H1 (cell line): ENCODE measurements at regions not wholly inside any gene's neighbourhood (a gene's known extent, or its start where the extent isn't known, plus 50 kb on each side); places are given as distances from the start of the nearest gene placed in this dataset.

Source experiments
- CTCF ChIA-PET: fragments of 300-600 bp; sonication (Branson Sonifier 250); formaldehyde crosslinking; loops from one replicate; lab custom pipeline; 2021; ENCODE audit not compliant: partially characterized antibody; lab: Charles Lee
- POLR2A ChIA-PET: fragments of 300-600 bp; sonication (Branson Sonifier 250); formaldehyde crosslinking; loops from one replicate; lab custom pipeline; 2021; ENCODE audit warnings: inconsistent platforms; ENCODE audit not compliant: partially characterized antibody; lab: Charles Lee
- DNase-seq, 2 experiments: peaks; one replicate each; pipeline versions ENCODE4 v3.0.0 to v3.0.0-alpha.2; 2010 to 2022; ENCODE audit warnings: low spot score in 2 of 2, low read depth in 1 of 2, mixed read lengths in 1 of 2
- FAIRE-seq: peaks from 2 replicates; lab custom pipeline; 2011; peaks lifted over from hg19 to GRCh38; lab: Jason Lieb, UNC
- H2AFZ ChIP-seq: 2 replicates; pipeline ENCODE4 v1.8.1; 2012; ENCODE audit warnings: low read length, inconsistent platforms
- H2AK5ac ChIP-seq: 2 replicates; pipeline ENCODE4 v1.6.1; 2013; ENCODE audit warnings: low read depth, low read length
- H2BK120ac ChIP-seq: replicated peaks from 2 replicates; pipeline ENCODE3; 2013; ENCODE audit warnings: low read depth, low read length, inconsistent platforms
- H2BK12ac ChIP-seq: 2 replicates; pipeline ENCODE4 v1.6.1; 2013; ENCODE audit warnings: low read depth, low read length
- H2BK15ac ChIP-seq: 2 replicates; pipeline ENCODE4 v1.6.1; 2013; ENCODE audit warnings: low read length
- H2BK20ac ChIP-seq: 2 replicates; pipeline ENCODE4 v1.6.1; 2013; ENCODE audit warnings: low read length
- H2BK5ac ChIP-seq: 2 replicates; pipeline ENCODE4 v1.6.1; 2013; ENCODE audit warnings: low read depth, low read length
- H3K14ac ChIP-seq: 2 replicates; pipeline ENCODE4 v1.6.1; 2013; ENCODE audit warnings: inconsistent platforms; ENCODE audit not compliant: insufficient read length
- H3K18ac ChIP-seq: 2 replicates; pipeline ENCODE4 v1.6.1; 2013; ENCODE audit warnings: low read length; ENCODE audit errors: extremely low read depth
- H3K23ac ChIP-seq: 2 replicates; pipeline ENCODE4 v1.6.1; 2013; ENCODE audit warnings: inconsistent platforms; ENCODE audit not compliant: insufficient read length
- H3K23me2 ChIP-seq: 2 replicates; pipeline ENCODE4 v1.6.1; 2013; ENCODE audit warnings: low read depth, low read length
- H3K27ac ChIP-seq: 2 replicates; pipeline ENCODE4 v1.6.1; 2011; ENCODE audit warnings: low read depth, low read length, inconsistent platforms
- H3K27me3 ChIP-seq, 4 experiments: replicated peaks in 1 of 4; 1 replicate in 1 of 4; 2 replicates in 3 of 4; pipeline versions ENCODE4 v1.6.1 to v1.8.1; 2011 to 2013; ENCODE audit warnings: low read length in 3 of 4, mild to moderate bottlenecking in 3 of 4, inconsistent platforms in 2 of 4, mixed read lengths in 2 of 4, moderate library complexity in 1 of 4; ENCODE audit not compliant: control insufficient read depth in 3 of 4, insufficient read depth in 3 of 4; ENCODE audit errors: extremely low read depth in 1 of 4
- H3K36me3 ChIP-seq, 4 experiments: 2 replicates each; pipeline versions ENCODE4 v1.6.1 to v1.8.1; 2011 to 2013; ENCODE audit warnings: mild to moderate bottlenecking in 4 of 4, low read length in 3 of 4, moderate library complexity in 2 of 4, control low read depth in 1 of 4, inconsistent platforms in 1 of 4; ENCODE audit not compliant: insufficient read depth in 4 of 4, control insufficient read depth in 2 of 4
- H3K4ac ChIP-seq: replicated peaks from 2 replicates; pipeline ENCODE3; 2013; ENCODE audit warnings: low read length, low read depth, mixed read lengths, inconsistent platforms; ENCODE audit not compliant: insufficient read length
- H3K4me1 ChIP-seq, 4 experiments: replicated peaks in 1 of 4; 1 replicate in 1 of 4; 2 replicates in 3 of 4; pipeline versions ENCODE4 v1.6.1 to v1.8.1; 2011 to 2013; ENCODE audit warnings: low read length in 3 of 4, inconsistent platforms in 2 of 4, mixed read lengths in 1 of 4; ENCODE audit not compliant: insufficient read depth in 4 of 4, control insufficient read depth in 3 of 4
- H3K4me2 ChIP-seq, 2 experiments: 2 replicates each; pipeline versions ENCODE4 v1.6.1 to v1.8.1; 2011 to 2013; ENCODE audit warnings: low read depth in 2 of 2, low read length in 2 of 2, control low read depth in 1 of 2, inconsistent platforms in 1 of 2, mild to moderate bottlenecking in 1 of 2; ENCODE audit not compliant: insufficient read depth in 1 of 2
- H3K4me3 ChIP-seq, 4 experiments: fragments of 200-600, 300-600 bp in 1 of 4; sonication (generic), shearing (Covaris generic), sonication (Bioruptor Twin) in 1 of 4; 2 replicates each; pipeline versions ENCODE4 v1.5.1 to v1.8.1; 2011 to 2016; ENCODE audit warnings: low read length in 4 of 4, low read depth in 3 of 4, control low read depth in 2 of 4, inconsistent platforms in 2 of 4, mild to moderate bottlenecking in 2 of 4, mixed read lengths in 1 of 4, moderate library complexity in 1 of 4; ENCODE audit not compliant: insufficient read depth in 2 of 4; ENCODE audit errors: extremely low read depth in 1 of 4
- H3K56ac ChIP-seq: replicated peaks from 2 replicates; pipeline ENCODE3; 2013; ENCODE audit warnings: low read depth, mild to moderate bottlenecking, mixed read lengths, low read length, inconsistent platforms; ENCODE audit not compliant: insufficient read length
- H3K79me1 ChIP-seq: 2 replicates; pipeline ENCODE4 v1.6.1; 2013; ENCODE audit warnings: low read depth, low read length, control low read depth
- H3K79me2 ChIP-seq, 2 experiments: 2 replicates each; pipeline versions ENCODE4 v1.6.1 to v1.8.1; 2012 to 2013; ENCODE audit warnings: low read length in 2 of 2, mild to moderate bottlenecking in 2 of 2, inconsistent platforms in 1 of 2; ENCODE audit not compliant: insufficient read depth in 2 of 2, control insufficient read depth in 1 of 2
- H3K9ac ChIP-seq, 4 experiments: replicated peaks in 1 of 4; 1 replicate in 1 of 4; 2 replicates in 3 of 4; pipeline versions ENCODE4 v1.6.1 to v1.8.1; 2011 to 2013; ENCODE audit warnings: low read depth in 3 of 4, low read length in 3 of 4, control low read depth in 2 of 4, mild to moderate bottlenecking in 2 of 4, moderate library complexity in 2 of 4, inconsistent platforms in 1 of 4; ENCODE audit errors: extremely low read depth in 1 of 4
- H3K9me3 ChIP-seq, 2 experiments: 2 replicates each; pipeline versions ENCODE4 v1.6.1 to v1.8.1; 2012 to 2013; ENCODE audit warnings: mild to moderate bottlenecking in 2 of 2, moderate library complexity in 2 of 2, control low read depth in 1 of 2, inconsistent platforms in 1 of 2, low read depth in 1 of 2, low read length in 1 of 2, mixed read lengths in 1 of 2; ENCODE audit not compliant: insufficient read depth in 2 of 2
- H4K20me1 ChIP-seq, 2 experiments: replicated peaks in 1 of 2; 2 replicates each; pipeline versions ENCODE3 to v1.8.1; 2011 to 2013; ENCODE audit warnings: inconsistent platforms in 2 of 2, low read length in 2 of 2, mild to moderate bottlenecking in 1 of 2; ENCODE audit not compliant: insufficient read depth in 2 of 2, control insufficient read depth in 1 of 2
- H4K5ac ChIP-seq: 2 replicates; pipeline ENCODE4 v1.6.1; 2013; ENCODE audit warnings: low read length, low read depth, mixed read lengths, inconsistent platforms; ENCODE audit not compliant: insufficient read length
- H4K8ac ChIP-seq: 2 replicates; pipeline ENCODE4 v1.8.0; 2013; ENCODE audit warnings: mild to moderate bottlenecking, moderate library complexity, low read length, inconsistent platforms; ENCODE audit not compliant: insufficient read depth; ENCODE audit errors: extremely low read depth
- H4K91ac ChIP-seq: replicated peaks from 2 replicates; pipeline ENCODE3; 2013; ENCODE audit warnings: low read length, mixed read lengths, inconsistent platforms; ENCODE audit not compliant: insufficient read length
- BRCA1 ChIP-seq: IDR thresholded peaks from 2 replicates; pipeline ENCODE4 v1.6.1; 2012; ENCODE audit warnings: low read depth, low read length, improper control_type of control experiment
- CHD2 ChIP-seq: IDR thresholded peaks from 2 replicates; pipeline ENCODE4 v1.6.1; 2012; ENCODE audit warnings: low read length, improper control_type of control experiment
- HDAC2 ChIP-seq, 2 experiments: fragments of 300-600 bp in 1 of 2; sonication (generic) in 1 of 2; IDR thresholded peaks; 2 replicates each; pipeline ENCODE4 v1.6.1; 2011 to 2012; ENCODE audit warnings: low read depth in 2 of 2, low read length in 2 of 2, mild to moderate bottlenecking in 2 of 2, moderate library complexity in 2 of 2, borderline replicate concordance in 1 of 2, inconsistent platforms in 1 of 2
- HDAC6 ChIP-seq: IDR thresholded peaks from one replicate; pipeline ENCODE4 v1.7.1; 2012; ENCODE audit warnings: low read depth, mild to moderate bottlenecking, inconsistent platforms, low read length, moderate library complexity
- KDM5A ChIP-seq: fragments of 200-600 bp; IDR thresholded peaks from 2 replicates; pipeline ENCODE4 v1.7.1; 2012; ENCODE audit warnings: mild to moderate bottlenecking, low read length, inconsistent platforms, mixed read lengths
- POU5F1 ChIP-seq: IDR thresholded peaks from 2 replicates; pipeline ENCODE4 v1.6.1; 2011; ENCODE audit warnings: low read depth, mild to moderate bottlenecking, low read length, moderate library complexity
- RBBP5 ChIP-seq: IDR thresholded peaks from 2 replicates; pipeline ENCODE4 v1.7.1; 2012; ENCODE audit warnings: low read depth, mild to moderate bottlenecking, inconsistent platforms, low read length, moderate library complexity, borderline replicate concordance
- SAP30 ChIP-seq: fragments of 300-600 bp; sonication (generic); IDR thresholded peaks from 2 replicates; pipeline ENCODE4 v1.7.1; 2012; ENCODE audit warnings: low read length, moderate library complexity, mild to moderate bottlenecking, inconsistent platforms; ENCODE audit not compliant: insufficient read depth, insufficient replicate concordance
- WGBS, 2 experiments: shearing (Covaris generic) in 1 of 2; methylation state at CpG; one replicate each; pipeline versions ENCODE4 v1.1.6 to v1.1.7; 2013 to 2015; ENCODE audit warnings: low lambda C conversion rate in 2 of 2, mixed read lengths in 2 of 2, inconsistent platforms in 1 of 2, low coverage in 1 of 2, missing lambda C conversion rate in 1 of 2; ENCODE audit not compliant: insufficient replicate concordance in 2 of 2, insufficient coverage in 1 of 2, insufficient read length in 1 of 2; ENCODE audit errors: extremely low coverage in 1 of 2, missing lambda C conversion rate in 1 of 2; 5-methylcytosine and 5-hydroxymethylcytosine counted together
- TF ChIP-seq, protein P1 (sequence below): IDR thresholded peaks from 2 replicates; pipeline ENCODE4 v1.6.1; 2012; ENCODE audit warnings: low read length, inconsistent platforms
- TF ChIP-seq, protein P2 (sequence below), 3 experiments: IDR thresholded peaks; 1 replicate in 2 of 3; 2 replicates in 1 of 3; pipeline versions ENCODE4 v1.5.1 to v1.6.1; 2011; ENCODE audit warnings: low read length in 3 of 3, mild to moderate bottlenecking in 3 of 3, inconsistent platforms in 2 of 3, low read depth in 1 of 3, moderate library complexity in 1 of 3; ENCODE audit not compliant: insufficient read depth in 1 of 3; ENCODE audit errors: control extremely low read depth in 1 of 3

DNA sequence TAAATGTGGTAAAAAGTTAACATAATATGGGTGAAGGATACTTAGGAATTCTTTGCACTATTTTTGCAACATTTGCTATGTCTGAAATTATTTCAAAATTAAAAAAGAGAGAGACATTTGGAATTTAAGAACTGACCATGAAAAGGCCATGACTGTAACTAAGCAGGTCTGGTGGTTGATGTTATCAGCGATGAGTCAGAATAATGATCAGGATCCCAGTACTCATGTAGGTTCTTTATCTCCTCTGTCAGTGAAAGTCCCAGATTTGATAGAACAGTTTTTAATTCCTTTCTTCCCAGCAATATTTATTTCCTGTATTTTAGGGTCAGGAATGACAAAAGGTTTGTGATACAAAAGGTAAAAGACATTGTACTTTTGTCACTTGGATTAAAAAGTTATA lies 242.4 kb upstream of the ZNF521 start:
- Histone ChIP-seq H3K23ac (no peak overlapping the region), H3K4me2 (no peak overlapping the region), H3K4ac (no peak overlapping the region), H2AK5ac (no peak overlapping the region), H3K4me1 (no peaks in the 10 kb centered on the region), H4K91ac (no peak overlapping the region), H3K18ac (no peak overlapping the region), H3K14ac (no peak overlapping the region), H3K56ac (no peak overlapping the region), H2BK15ac (no peak overlapping the region), H4K20me1 (peaks cover 0 to 2% of the 10 kb centered on the region in 2 experiments), H2AFZ (no peak overlapping the region), H2BK12ac (no peak overlapping the region), H4K5ac (no peak overlapping the region), H4K8ac (no peak overlapping the region), H3K9me3 (no peaks in the 10 kb centered on the region), H3K9ac (no peak overlapping the region), H3K79me1 (no peaks in the 10 kb centered on the region), H2BK20ac (no peak overlapping the region), H2BK5ac (no peak overlapping the region), H3K4me3 (no peak overlapping the region), H3K23me2 (no peaks in the 10 kb centered on the region), H2BK120ac (no peak overlapping the region), H3K79me2 (no peaks in the 10 kb centered on the region), H3K36me3 (no peaks in the 10 kb centered on the region), H3K27me3 (no peaks in the 10 kb centered on the region), H3K27ac (no peak overlapping the region)
- POLR2A ChIA-PET: no interaction called here
- 94% methylated on average over 1 of the region's 1 CpG; no CpG with 5 or more reads in 1 of the 2 experiments for WGBS, 2 experiments
- FAIRE-seq: no peak
- CTCF ChIA-PET: no interaction called here
- no peak for DNase-seq
- TF ChIP-seq BRCA1 (no peak), CHD2 (no peak), KDM5A (no peak), SAP30 (no peak), HDAC2 (IDR thresholded peaks at IDR 0.05; ENCODE audit: borderline replicate concordance in 1 of 2, low read depth in 2 of 2, low read length in 2 of 2) (no peak), HDAC6 (no peak), RBBP5 (no peak), POU5F1 (no peak)
- TF ChIP-seq, protein P1, sequence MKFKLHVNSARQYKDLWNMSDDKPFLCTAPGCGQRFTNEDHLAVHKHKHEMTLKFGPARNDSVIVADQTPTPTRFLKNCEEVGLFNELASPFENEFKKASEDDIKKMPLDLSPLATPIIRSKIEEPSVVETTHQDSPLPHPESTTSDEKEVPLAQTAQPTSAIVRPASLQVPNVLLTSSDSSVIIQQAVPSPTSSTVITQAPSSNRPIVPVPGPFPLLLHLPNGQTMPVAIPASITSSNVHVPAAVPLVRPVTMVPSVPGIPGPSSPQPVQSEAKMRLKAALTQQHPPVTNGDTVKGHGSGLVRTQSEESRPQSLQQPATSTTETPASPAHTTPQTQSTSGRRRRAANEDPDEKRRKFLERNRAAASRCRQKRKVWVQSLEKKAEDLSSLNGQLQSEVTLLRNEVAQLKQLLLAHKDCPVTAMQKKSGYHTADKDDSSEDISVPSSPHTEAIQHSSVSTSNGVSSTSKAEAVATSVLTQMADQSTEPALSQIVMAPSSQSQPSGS: no peak
- TF ChIP-seq, protein P2, sequence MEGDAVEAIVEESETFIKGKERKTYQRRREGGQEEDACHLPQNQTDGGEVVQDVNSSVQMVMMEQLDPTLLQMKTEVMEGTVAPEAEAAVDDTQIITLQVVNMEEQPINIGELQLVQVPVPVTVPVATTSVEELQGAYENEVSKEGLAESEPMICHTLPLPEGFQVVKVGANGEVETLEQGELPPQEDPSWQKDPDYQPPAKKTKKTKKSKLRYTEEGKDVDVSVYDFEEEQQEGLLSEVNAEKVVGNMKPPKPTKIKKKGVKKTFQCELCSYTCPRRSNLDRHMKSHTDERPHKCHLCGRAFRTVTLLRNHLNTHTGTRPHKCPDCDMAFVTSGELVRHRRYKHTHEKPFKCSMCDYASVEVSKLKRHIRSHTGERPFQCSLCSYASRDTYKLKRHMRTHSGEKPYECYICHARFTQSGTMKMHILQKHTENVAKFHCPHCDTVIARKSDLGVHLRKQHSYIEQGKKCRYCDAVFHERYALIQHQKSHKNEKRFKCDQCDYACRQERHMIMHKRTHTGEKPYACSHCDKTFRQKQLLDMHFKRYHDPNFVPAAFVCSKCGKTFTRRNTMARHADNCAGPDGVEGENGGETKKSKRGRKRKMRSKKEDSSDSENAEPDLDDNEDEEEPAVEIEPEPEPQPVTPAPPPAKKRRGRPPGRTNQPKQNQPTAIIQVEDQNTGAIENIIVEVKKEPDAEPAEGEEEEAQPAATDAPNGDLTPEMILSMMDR (IDR thresholded peaks at IDR 0.05; ENCODE audit: control extremely low read depth in 1 of 3, insufficient read depth in 1 of 3, low read depth in 1 of 3, low read length in 3 of 3): no peak
